ENCODE measurements at regions not wholly inside any gene's neighbourhood (a gene's known extent, or its start where the extent isn't known, plus 50 kb on each side); places are given as distances from the start of the nearest gene placed in this dataset.

- no peak for TF ChIP-seq CTCF (conservative IDR thresholded peaks at IDR 0.05 in 1 of 2, IDR thresholded peaks at IDR 0.05 in 1 of 2; ENCODE audit: extremely low read depth in 1 of 2, insufficient read depth in 1 of 2, low read depth in 1 of 2, low read length in 2 of 2)
- no peak for TF ChIP-seq EZH2 (IDR thresholded peaks at IDR 0.05; ENCODE audit: borderline replicate concordance, low read length)
These were observed 70.5 kb upstream of the HGFAC start for GRCh38 chr4:3371033-3372001.
